ENCODE measurements at regions not wholly inside any gene's neighbourhood (a gene's known extent, or its start where the extent isn't known, plus 50 kb on each side); places are given as distances from the start of the nearest gene placed in this dataset.

GRCh38 chr3:74858086-74858485 lies 243.6 kb upstream of the CNTN3 start:
- no peaks in the 10 kb centered on the region for H3K36me3 ChIP-seq
- no peak for TF ChIP-seq CTCF (IDR thresholded peaks at IDR 0.05)
- intact Hi-C loops (cut with DNase I), result no loop called here
- no peak overlapping the region for H3K4me3 ChIP-seq
- H3K27ac ChIP-seq, result no peak overlapping the region
- H3K4me1 ChIP-seq, result no peaks in the 10 kb centered on the region
- no peaks in the 10 kb centered on the region for H3K9me3 ChIP-seq
- H3K27me3 ChIP-seq, result no peaks in the 10 kb centered on the region
- no peak for DNase-seq (ENCODE audit: extremely low spot score in 2 of 2)

GRCh38 chr3:74850381-74850780 lies 235.9 kb upstream of the CNTN3 start:
- TF ChIP-seq POLR2AphosphoS5 (IDR thresholded peaks at IDR 0.05; ENCODE audit: insufficient read depth in 1 of 2, low read depth in 1 of 2) (no peak), POLR2A (IDR thresholded peaks at IDR 0.05) (no peak), CTCF (IDR thresholded peaks at IDR 0.05) (no peak)
- intact Hi-C loops (cut with DNase I), result no loop called here
- no peaks in the 10 kb centered on the region for H3K27me3 ChIP-seq
- no peaks in the 10 kb centered on the region for H3K36me3 ChIP-seq
- no peak for DNase-seq (ENCODE audit: extremely low spot score in 2 of 2)
- no peaks in the 10 kb centered on the region for H3K4me1 ChIP-seq
- no peak overlapping the region for H3K4me3 ChIP-seq
- H3K27ac ChIP-seq, result no peak overlapping the region
- H3K9me3 ChIP-seq, result no peaks in the 10 kb centered on the region

- Histone ChIP-seq H3K36me3 (no peaks in the 10 kb centered on the region), H3K4me1 (no peaks in the 10 kb centered on the region), H3K27me3 (no peaks in the 10 kb centered on the region), H3K4me3 (no peak overlapping the region), H3K27ac (no peak overlapping the region), H3K9me3 (no peaks in the 10 kb centered on the region)
- intact Hi-C loops (cut with DNase I), result no loop called here
- TF ChIP-seq POLR2AphosphoS5 (IDR thresholded peaks at IDR 0.05; ENCODE audit: insufficient read depth in 1 of 2, low read depth in 1 of 2) (no peak), CTCF (IDR thresholded peaks at IDR 0.05) (no peak), POLR2A (IDR thresholded peaks at IDR 0.05) (no peak)
- DNase-seq (ENCODE audit: extremely low spot score in 2 of 2), result no peak
Observed at GRCh38 chr3:74847093-74847492, 232.6 kb upstream of the CNTN3 start.

- Histone ChIP-seq H3K4me3 (no peak overlapping the region), H3K4me1 (no peaks in the 10 kb centered on the region), H3K27me3 (no peaks in the 10 kb centered on the region), H3K36me3 (no peaks in the 10 kb centered on the region), H3K27ac (no peak overlapping the region), H3K9me3 (no peaks in the 10 kb centered on the region)
- TF ChIP-seq POLR2AphosphoS5 (IDR thresholded peaks at IDR 0.05; ENCODE audit: insufficient read depth in 1 of 2, low read depth in 1 of 2) (no peak), CTCF (IDR thresholded peaks at IDR 0.05) (no peak), POLR2A (IDR thresholded peaks at IDR 0.05) (no peak)
- intact Hi-C loops (cut with DNase I), result no loop called here
- no peak for DNase-seq (ENCODE audit: extremely low spot score in 2 of 2)
Observed at GRCh38 chr3:74845081-74845480, 230.6 kb upstream of the CNTN3 start.

GRCh38 chr3:74844428-74844827 lies 230.0 kb upstream of the CNTN3 start:
- Histone ChIP-seq H3K36me3 (no peaks in the 10 kb centered on the region), H3K9me3 (no peaks in the 10 kb centered on the region), H3K4me1 (no peaks in the 10 kb centered on the region), H3K27ac (no peak overlapping the region), H3K4me3 (no peak overlapping the region), H3K27me3 (no peaks in the 10 kb centered on the region)
- TF ChIP-seq POLR2A (IDR thresholded peaks at IDR 0.05), result no peak
- no peak for TF ChIP-seq CTCF (IDR thresholded peaks at IDR 0.05)
- TF ChIP-seq POLR2AphosphoS5 (IDR thresholded peaks at IDR 0.05; ENCODE audit: insufficient read depth in 1 of 2, low read depth in 1 of 2), result no peak
- no peak for DNase-seq (ENCODE audit: extremely low spot score in 2 of 2)
- intact Hi-C loops (cut with DNase I), result no loop called here
